Psoas muscle (tissue), 7 donors: ENCODE measurements at regions not wholly inside any gene's neighbourhood (a gene's known extent, or its start where the extent isn't known, plus 50 kb on each side); places are given as distances from the start of the nearest gene placed in this dataset.
A peak's percentile ranks its signal among the peaks of the same experiment; 100 is the strongest.

Experiments
- ATAC-seq, 4 donors: fragments of 200-7000 bp; cut with Tn5 transposase; one replicate each; pipeline ENCODE4 v1.9.1; 2020; ENCODE audit warnings: moderate library complexity in 3 of 4, mild to moderate bottlenecking in 2 of 4
- DNase-seq, 2 donors: peaks; one replicate each; pipeline ENCODE4 v3.0.0-alpha.2; 2020
- H3K27ac ChIP-seq: fragments of 200-600 bp; one replicate; pipeline ENCODE4 v1.8.0; 2022
- H3K27me3 ChIP-seq, 3 donors: fragments of 200-600 bp in 1 of 3; one replicate each; pipeline versions ENCODE4 v1.6.1 to v1.8.0; 2013 to 2022; ENCODE audit warnings: low read length in 2 of 3, mild to moderate bottlenecking in 2 of 3, moderate library complexity in 1 of 3; ENCODE audit not compliant: insufficient read depth in 3 of 3
- H3K36me3 ChIP-seq, 2 donors: fragments of 200-600 bp in 1 of 2; one replicate each; pipeline versions ENCODE4 v1.6.1 to v1.8.0; 2013 to 2022; ENCODE audit warnings: low read depth in 1 of 2, mild to moderate bottlenecking in 1 of 2, moderate library complexity in 1 of 2; ENCODE audit not compliant: insufficient read depth in 1 of 2
- H3K4me1 ChIP-seq: fragments of 200-600 bp; one replicate; pipeline ENCODE4 v1.8.0; 2022
- H3K4me3 ChIP-seq: fragments of 200-600 bp; one replicate; pipeline ENCODE4 v1.8.0; 2022; ENCODE audit warnings: mild to moderate bottlenecking
- H3K9me3 ChIP-seq: fragments of 200-600 bp; one replicate; pipeline ENCODE4 v1.8.0; 2022
- CTCF ChIP-seq: fragments of 200-600 bp; IDR thresholded peaks from one replicate; pipeline ENCODE4 v1.8.0; 2022; ENCODE audit warnings: antibody characterized with exemption
- WGBS, 3 donors: extraction: QIAGEN DNeasy Blood & Tissue Kit; methylation state at CpG; one replicate each; pipeline versions ENCODE4 v1.1.6 to v1.1.7; 2013; 5-methylcytosine and 5-hydroxymethylcytosine counted together
- intact Hi-C, 2 donors: fragments of 100-400 bp; cut with DNase I; formaldehyde crosslinking; loops; one replicate each; pipeline versions ENCODE4 v1.11.0 to v1.14.2; 2022
- donor health status: healthy with polysubstance abuse.
- donor health status: DM: no; HTN: no; CAD: no; lungs with moderate emphysema.
- donor health status: Bipolar disorder and iron deficiency.
- donor health status: healthy.
- donor health status: DM: yes; HTN: yes; CAD: no.
- donor health status: DM: no; HTN: no; CAD: no.
- donor health status: DM: yes; HTN: yes; CAD: no.

GRCh38 chr4:180179146-180179545, 2064.1 kb upstream of the TENM3 start:
- no peak overlapping the region for H3K4me3 ChIP-seq
- DNase-seq = no peak
- TF ChIP-seq CTCF = no peak
- no peaks in the 10 kb centered on the region for H3K9me3 ChIP-seq
- intact Hi-C loops = no loop called here
- H3K27ac ChIP-seq = no peak overlapping the region
- 39 to 45% (median 42%) methylated on average over 1 of the region's 1 CpG for WGBS, 3 donors
- H3K27me3 ChIP-seq = no peaks in the 10 kb centered on the region
- H3K4me1 ChIP-seq = no peaks in the 10 kb centered on the region
- H3K36me3 ChIP-seq = no peaks in the 10 kb centered on the region
- ATAC-seq = no peak

- H3K9me3 ChIP-seq = no peaks in the 10 kb centered on the region
- no peak for TF ChIP-seq CTCF
- intact Hi-C loops = no loop called here
- no peaks in the 10 kb centered on the region for H3K36me3 ChIP-seq
- no peaks in the 10 kb centered on the region for H3K27me3 ChIP-seq
- ATAC-seq (peak in 1 of 4 donors; percentile 32), DNase-seq (no peak)
- H3K27ac ChIP-seq = no peak overlapping the region
- 20 to 41% (median 26%) methylated on average over 1 of the region's 1 CpG for WGBS, 3 donors
- no peak overlapping the region for H3K4me3 ChIP-seq
- no peaks in the 10 kb centered on the region for H3K4me1 ChIP-seq
Observed at GRCh38 chr4:180189666-180190065, 2053.5 kb upstream of the TENM3 start.

GRCh38 chr4:180190382-180190781, 2052.8 kb upstream of the TENM3 start:
- ATAC-seq (no peak), DNase-seq (no peak)
- TF ChIP-seq CTCF = no peak
- H3K27me3 ChIP-seq = no peaks in the 10 kb centered on the region
- H3K27ac ChIP-seq = no peak overlapping the region
- no peaks in the 10 kb centered on the region for H3K36me3 ChIP-seq
- WGBS, 3 donors = 4 to 18% (median 6%) methylated on average over 2 of the region's 2 CpGs
- H3K4me1 ChIP-seq = no peaks in the 10 kb centered on the region
- no peaks in the 10 kb centered on the region for H3K9me3 ChIP-seq
- H3K4me3 ChIP-seq = no peak overlapping the region
- intact Hi-C loops = no loop called here

- intact Hi-C loops = no loop called here
- Histone ChIP-seq H3K4me3 (no peak overlapping the region), H3K4me1 (no peaks in the 10 kb centered on the region), H3K27ac (no peak overlapping the region), H3K27me3 (no peaks in the 10 kb centered on the region), H3K36me3 (no peaks in the 10 kb centered on the region), H3K9me3 (no peaks in the 10 kb centered on the region)
- DNase-seq (no peak), ATAC-seq (no peak)
- no peak for TF ChIP-seq CTCF
- WGBS, 3 donors = 26 to 41% (median 33%) methylated on average over 6 of the region's 6 CpGs
Observed at GRCh38 chr4:180197471-180197870, 2045.7 kb upstream of the TENM3 start.

- no peak for TF ChIP-seq CTCF
- Histone ChIP-seq H3K27me3 (no peaks in the 10 kb centered on the region), H3K36me3 (no peaks in the 10 kb centered on the region), H3K27ac (no peak overlapping the region), H3K9me3 (no peaks in the 10 kb centered on the region), H3K4me3 (no peak overlapping the region), H3K4me1 (no peaks in the 10 kb centered on the region)
- intact Hi-C loops = no loop called here
- 78 to 90% (median 88%) methylated on average over 3 of the region's 3 CpGs for WGBS, 3 donors
- DNase-seq (no peak), ATAC-seq (no peak)
Observed at GRCh38 chr4:180203349-180203748, 2039.9 kb upstream of the TENM3 start.
